ENCODE measurements at regions not wholly inside any gene's neighbourhood (a gene's known extent, or its start where the extent isn't known, plus 50 kb on each side); places are given as distances from the start of the nearest gene placed in this dataset.

GRCh38 chr4:28479666-28480065 is 1619.0 kb downstream of the STIM2 start:
- TF ChIP-seq USF2 (IDR thresholded peaks at IDR 0.05; ENCODE audit: borderline replicate concordance, low read depth, low read length) (no peak), FOXJ3 (CRISPR knock-in tag; IDR thresholded peaks at IDR 0.05) (no peak), GATA2 (CRISPR knock-in tag; IDR thresholded peaks at IDR 0.05) (no peak), MEF2A (IDR thresholded peaks at IDR 0.05; ENCODE audit: borderline replicate concordance, low read depth) (no peak), YY1 (IDR thresholded peaks at IDR 0.05; ENCODE audit: low read depth) (no peak), RFX5 (IDR thresholded peaks at IDR 0.05; ENCODE audit: low read length) (no peak), SMC3 (IDR thresholded peaks at IDR 0.05; ENCODE audit: low read depth, low read length) (no peak), NRF1 (IDR thresholded peaks at IDR 0.05; ENCODE audit: low read depth, low read length) (no peak), IRF3 (IDR thresholded peaks at IDR 0.05; ENCODE audit: low read depth, low read length) (no peak), MAX (IDR thresholded peaks at IDR 0.05; ENCODE audit: low read depth) (no peak), TEAD4 (IDR thresholded peaks at IDR 0.05; ENCODE audit: borderline replicate concordance, insufficient read depth) (no peak), RAD21 (IDR thresholded peaks at IDR 0.05; ENCODE audit: low read length) (no peak)
- WGBS (ENCODE audit: low lambda C conversion rate), result 16% methylated on average over 3 of the region's 3 CpGs
- CTCF ChIA-PET, result no interaction called here

GRCh38 chr4:28481565-28481964 is 1620.9 kb downstream of the STIM2 start:
- no peaks in the 10 kb centered on the region for H3F3A ChIP-seq (replicated peaks; ENCODE audit: insufficient read depth)
- no peak overlapping the region for H3K4me3 ChIP-seq (ENCODE audit: low read depth in 2 of 2, low read length in 1 of 2)
- POLR2A ChIA-PET, result no interaction called here
- H3K27ac ChIP-seq (ENCODE audit: low read depth in 2 of 2, low read length in 1 of 2), result no peak overlapping the region
- no peak for DNase-seq
- no peaks in the 10 kb centered on the region for H4K20me1 ChIP-seq (ENCODE audit: insufficient read depth)
- H3K27me3 ChIP-seq (ENCODE audit: insufficient read depth), result no peaks in the 10 kb centered on the region; the same call in 1 of the 2 replicates
- 40% methylated on average over 4 of the region's 4 CpGs for WGBS (ENCODE audit: low lambda C conversion rate)
- no peak overlapping the region for H3K9ac ChIP-seq
- no peaks in the 10 kb centered on the region for H3K9me2 ChIP-seq
- H3K79me2 ChIP-seq (ENCODE audit: insufficient read depth), result no peaks in the 10 kb centered on the region
- no peaks in the 10 kb centered on the region for H3K9me3 ChIP-seq
- no peaks in the 10 kb centered on the region for H3K36me3 ChIP-seq (replicated peaks in 1 of 2; ENCODE audit: control insufficient read depth in 1 of 2, insufficient read depth in 2 of 2, low read length in 1 of 2)
- no peak overlapping the region for H2AFZ ChIP-seq (ENCODE audit: low read depth)
- H3K4me2 ChIP-seq, result no peak overlapping the region
- CTCF ChIA-PET, result no interaction called here
- no peaks in the 10 kb centered on the region for H3K4me1 ChIP-seq (ENCODE audit: control insufficient read depth in 1 of 2, insufficient read depth in 2 of 2, low read depth in 1 of 2, low read length in 1 of 2)
- TF ChIP-seq MXI1 (IDR thresholded peaks at IDR 0.05; ENCODE audit: low read depth, low read length) (no peak), FOXM1 (IDR thresholded peaks at IDR 0.05; ENCODE audit: low read depth) (no peak), FOSL2 (IDR thresholded peaks at IDR 0.05; ENCODE audit: borderline replicate concordance, low read depth) (no peak), POLR2AphosphoS5 (IDR thresholded peaks at IDR 0.05; ENCODE audit: low read depth, low read length) (no peak), EZH2phosphoT487 (IDR thresholded peaks at IDR 0.05; ENCODE audit: borderline replicate concordance, low read depth) (no peak), RAD21 (IDR thresholded peaks at IDR 0.05; ENCODE audit: low read length) (no peak), ELF1 (IDR thresholded peaks at IDR 0.05) (no peak), NFIC (IDR thresholded peaks at IDR 0.05; ENCODE audit: borderline replicate concordance) (no peak), SIN3A (IDR thresholded peaks at IDR 0.05; ENCODE audit: borderline replicate concordance, low read depth, low read length) (no peak), GATA2 (CRISPR knock-in tag; IDR thresholded peaks at IDR 0.05) (no peak), MEF2A (IDR thresholded peaks at IDR 0.05; ENCODE audit: borderline replicate concordance, low read depth) (no peak), TEAD4 (IDR thresholded peaks at IDR 0.05; ENCODE audit: borderline replicate concordance, insufficient read depth) (no peak)
- TF ChIP-seq, protein P1, sequence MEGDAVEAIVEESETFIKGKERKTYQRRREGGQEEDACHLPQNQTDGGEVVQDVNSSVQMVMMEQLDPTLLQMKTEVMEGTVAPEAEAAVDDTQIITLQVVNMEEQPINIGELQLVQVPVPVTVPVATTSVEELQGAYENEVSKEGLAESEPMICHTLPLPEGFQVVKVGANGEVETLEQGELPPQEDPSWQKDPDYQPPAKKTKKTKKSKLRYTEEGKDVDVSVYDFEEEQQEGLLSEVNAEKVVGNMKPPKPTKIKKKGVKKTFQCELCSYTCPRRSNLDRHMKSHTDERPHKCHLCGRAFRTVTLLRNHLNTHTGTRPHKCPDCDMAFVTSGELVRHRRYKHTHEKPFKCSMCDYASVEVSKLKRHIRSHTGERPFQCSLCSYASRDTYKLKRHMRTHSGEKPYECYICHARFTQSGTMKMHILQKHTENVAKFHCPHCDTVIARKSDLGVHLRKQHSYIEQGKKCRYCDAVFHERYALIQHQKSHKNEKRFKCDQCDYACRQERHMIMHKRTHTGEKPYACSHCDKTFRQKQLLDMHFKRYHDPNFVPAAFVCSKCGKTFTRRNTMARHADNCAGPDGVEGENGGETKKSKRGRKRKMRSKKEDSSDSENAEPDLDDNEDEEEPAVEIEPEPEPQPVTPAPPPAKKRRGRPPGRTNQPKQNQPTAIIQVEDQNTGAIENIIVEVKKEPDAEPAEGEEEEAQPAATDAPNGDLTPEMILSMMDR (IDR thresholded peaks at IDR 0.05), result no peak
- TF ChIP-seq, protein P2, sequence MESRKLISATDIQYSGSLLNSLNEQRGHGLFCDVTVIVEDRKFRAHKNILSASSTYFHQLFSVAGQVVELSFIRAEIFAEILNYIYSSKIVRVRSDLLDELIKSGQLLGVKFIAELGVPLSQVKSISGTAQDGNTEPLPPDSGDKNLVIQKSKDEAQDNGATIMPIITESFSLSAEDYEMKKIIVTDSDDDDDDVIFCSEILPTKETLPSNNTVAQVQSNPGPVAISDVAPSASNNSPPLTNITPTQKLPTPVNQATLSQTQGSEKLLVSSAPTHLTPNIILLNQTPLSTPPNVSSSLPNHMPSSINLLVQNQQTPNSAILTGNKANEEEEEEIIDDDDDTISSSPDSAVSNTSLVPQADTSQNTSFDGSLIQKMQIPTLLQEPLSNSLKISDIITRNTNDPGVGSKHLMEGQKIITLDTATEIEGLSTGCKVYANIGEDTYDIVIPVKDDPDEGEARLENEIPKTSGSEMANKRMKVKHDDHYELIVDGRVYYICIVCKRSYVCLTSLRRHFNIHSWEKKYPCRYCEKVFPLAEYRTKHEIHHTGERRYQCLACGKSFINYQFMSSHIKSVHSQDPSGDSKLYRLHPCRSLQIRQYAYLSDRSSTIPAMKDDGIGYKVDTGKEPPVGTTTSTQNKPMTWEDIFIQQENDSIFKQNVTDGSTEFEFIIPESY (IDR thresholded peaks at IDR 0.05; ENCODE audit: borderline replicate concordance, low read depth), result no peak

More at GRCh38 chr4:28479666-28480065, 1619.0 kb downstream of the STIM2 start:
- Histone ChIP-seq H3K9me2 (no peaks in the 10 kb centered on the region), H3F3A (replicated peaks; ENCODE audit: insufficient read depth) (no peaks in the 10 kb centered on the region), H2AFZ (ENCODE audit: low read depth) (no peak overlapping the region), H3K9me3 (no peaks in the 10 kb centered on the region), H3K4me2 (no peak overlapping the region), H3K4me3 (ENCODE audit: low read depth in 2 of 2, low read length in 1 of 2) (no peak overlapping the region), H4K20me1 (ENCODE audit: insufficient read depth) (no peaks in the 10 kb centered on the region), H3K4me1 (ENCODE audit: control insufficient read depth in 1 of 2, insufficient read depth in 2 of 2, low read depth in 1 of 2, low read length in 1 of 2) (no peaks in the 10 kb centered on the region), H3K27me3 (ENCODE audit: insufficient read depth) (no peaks in the 10 kb centered on the region; the same call in 1 of the 2 replicates), H3K79me2 (ENCODE audit: insufficient read depth) (no peaks in the 10 kb centered on the region), H3K36me3 (replicated peaks in 1 of 2; ENCODE audit: control insufficient read depth in 1 of 2, insufficient read depth in 2 of 2, low read length in 1 of 2) (no peaks in the 10 kb centered on the region), H3K9ac (no peak overlapping the region), H3K27ac (ENCODE audit: low read depth in 2 of 2, low read length in 1 of 2) (no peak overlapping the region)
- POLR2A ChIA-PET, result no interaction called here
- DNase-seq, result no peak

Data from SK-N-SH (cell line).